GM23338 (cell line): ENCODE measurements at regions not wholly inside any gene's neighbourhood (a gene's known extent, or its start where the extent isn't known, plus 50 kb on each side); places are given as distances from the start of the nearest gene placed in this dataset.

Source experiments
- ATAC-seq: fragments of 200-7000 bp; cut with Tn5 transposase; 3 replicates; pipeline ENCODE4 v1.9.1; 2020
- DNase-seq: peaks from one replicate; pipeline ENCODE4 v3.0.0-alpha.2; 2015; ENCODE audit warnings: low spot score
- H2AFZ ChIP-seq: fragments of 200-600 bp; sonication (generic); 2 replicates; pipeline ENCODE4 v1.8.0; 2016; ENCODE audit warnings: antibody characterized with exemption, mild to moderate bottlenecking, moderate library complexity
- H3F3A ChIP-seq: fragments of 200-600 bp; sonication (generic); replicated peaks from 2 replicates; pipeline ENCODE4 v1.8.0; 2017; ENCODE audit warnings: antibody characterized with exemption, mixed run types, low read depth
- H3K27ac ChIP-seq: fragments of 200-600 bp; sonication (generic); 2 replicates; pipeline ENCODE4 v1.6.1; 2016; ENCODE audit warnings: low read depth
- H3K27me3 ChIP-seq: fragments of 200-600 bp; sonication (generic); 2 replicates; pipeline ENCODE4 v1.8.0; 2016; ENCODE audit warnings: mild to moderate bottlenecking, mixed run types, moderate library complexity; ENCODE audit not compliant: insufficient read depth
- H3K36me3 ChIP-seq: fragments of 200-600 bp; sonication (generic); 2 replicates; pipeline ENCODE4 v1.8.0; 2016; ENCODE audit warnings: mild to moderate bottlenecking; ENCODE audit not compliant: insufficient read depth
- H3K4me1 ChIP-seq: fragments of 200-600 bp; sonication (generic); 2 replicates; pipeline ENCODE4 v1.8.0; 2016; ENCODE audit warnings: mild to moderate bottlenecking, moderate library complexity; ENCODE audit not compliant: insufficient read depth
- H3K4me2 ChIP-seq: fragments of 200-600 bp; sonication (generic); 2 replicates; pipeline ENCODE4 v1.7.1; 2017; ENCODE audit warnings: mixed run types
- H3K4me3 ChIP-seq: fragments of 200-600 bp; sonication (generic); 2 replicates; pipeline ENCODE4 v1.6.1; 2016; ENCODE audit warnings: mixed run types
- H3K79me2 ChIP-seq: fragments of 200-600 bp; sonication (generic); replicated peaks from 2 replicates; pipeline ENCODE4 v1.8.0; 2017; ENCODE audit warnings: mild to moderate bottlenecking; ENCODE audit not compliant: insufficient read depth
- H3K9me2 ChIP-seq: fragments of 200-600 bp; sonication (generic); 2 replicates; pipeline ENCODE4 v1.8.0; 2017; ENCODE audit not compliant: insufficient read depth
- H4K20me1 ChIP-seq: fragments of 200-600 bp; sonication (generic); replicated peaks from 2 replicates; pipeline ENCODE4 v1.8.0; 2017; ENCODE audit warnings: mild to moderate bottlenecking; ENCODE audit not compliant: insufficient read depth
- H3K27ac Mint-ChIP-seq: 2 replicates; pipeline ENCODE4 v1.8.0; 2020; ENCODE audit warnings: inconsistent platforms, mild to moderate bottlenecking, moderate library complexity, mixed read lengths
- H3K27me3 Mint-ChIP-seq: 3 replicates; pipeline ENCODE4 v1.8.0; 2022; ENCODE audit warnings: low read depth, mild to moderate bottlenecking, moderate library complexity, mixed read lengths, inconsistent platforms; ENCODE audit not compliant: insufficient read depth, poor library complexity
- H3K36me3 Mint-ChIP-seq: 3 replicates; pipeline ENCODE4 v1.8.0; 2021; ENCODE audit warnings: low read depth, mild to moderate bottlenecking, inconsistent platforms, moderate library complexity, mixed read lengths
- H3K4me1 Mint-ChIP-seq: 3 replicates; pipeline ENCODE4 v1.8.0; 2020; ENCODE audit warnings: mild to moderate bottlenecking, inconsistent platforms, mixed read lengths
- H3K4me3 Mint-ChIP-seq: 3 replicates; pipeline ENCODE4 v1.8.0; 2021; ENCODE audit warnings: moderate library complexity, mild to moderate bottlenecking, inconsistent platforms, mixed read lengths
- H3K9me3 Mint-ChIP-seq: 3 replicates; pipeline ENCODE4 v1.8.0; 2020; ENCODE audit warnings: moderate library complexity, mild to moderate bottlenecking, inconsistent platforms, mixed read lengths
- CREB1 ChIP-seq: fragments of 250-450 bp; sonication (Bioruptor Pico); IDR thresholded peaks from 2 replicates; pipeline ENCODE4 v1.5.0; 2020; ENCODE audit warnings: low read depth, mild to moderate bottlenecking, moderate library complexity
- EZH2phosphoT487 ChIP-seq: fragments of 200-600 bp; sonication (generic); IDR thresholded peaks from one replicate; pipeline ENCODE4 v1.8.1; 2018; ENCODE audit warnings: antibody characterized with exemption; ENCODE audit not compliant: unreplicated experiment
- NANOG ChIP-seq: IDR thresholded peaks from 2 replicates; pipeline ENCODE4 v1.6.1; 2016; ENCODE audit warnings: antibody characterized with exemption, borderline replicate concordance
- POLR2AphosphoS5 ChIP-seq: IDR thresholded peaks from 2 replicates; pipeline ENCODE4 v1.6.1; 2016; ENCODE audit warnings: antibody characterized with exemption, low read depth
- REST ChIP-seq: IDR thresholded peaks from one replicate; pipeline ENCODE4 v1.6.1; 2018; ENCODE audit warnings: antibody characterized with exemption; ENCODE audit not compliant: unreplicated experiment
- STAT1 ChIP-seq: IDR thresholded peaks from one replicate; pipeline ENCODE4 v1.6.1; 2016; ENCODE audit warnings: antibody characterized with exemption; ENCODE audit not compliant: unreplicated experiment
- TF ChIP-seq, protein P1 (sequence below): fragments of 250-450 bp; sonication (Bioruptor Pico); IDR thresholded peaks from 2 replicates; pipeline ENCODE4 v1.5.0; 2020; ENCODE audit warnings: mild to moderate bottlenecking, moderate library complexity
- TF ChIP-seq, protein P2 (sequence below): IDR thresholded peaks from 2 replicates; pipeline ENCODE4 v1.6.1; 2016; ENCODE audit warnings: antibody characterized with exemption

- Mint-ChIP-seq H3K36me3 (no peaks in the 10 kb centered on the region), H3K27ac (no peak overlapping the region), H3K4me3 (no peak overlapping the region), H3K4me1 (no peaks in the 10 kb centered on the region), H3K9me3 (peaks cover 6% of the 10 kb centered on the region; the same call in 1 of the 3 replicates), H3K27me3 (peaks cover 3% of the 10 kb centered on the region)
- no peaks in the 10 kb centered on the region for H3F3A ChIP-seq
- H3K4me3 ChIP-seq: no peak overlapping the region
- no peak overlapping the region for H3K27ac ChIP-seq
- H3K9me2 ChIP-seq: no peaks in the 10 kb centered on the region
- H4K20me1 ChIP-seq: no peaks in the 10 kb centered on the region
- H3K36me3 ChIP-seq: no peaks in the 10 kb centered on the region
- no peaks in the 10 kb centered on the region for H3K79me2 ChIP-seq
- no peak overlapping the region for H2AFZ ChIP-seq
- H3K4me2 ChIP-seq: no peak overlapping the region
- DNase-seq (no peak), ATAC-seq (no peak)
- TF ChIP-seq CREB1 (CRISPR knock-in tag) (no peak), REST (no peak), NANOG (no peak), STAT1 (no peak), EZH2phosphoT487 (no peak), POLR2AphosphoS5 (no peak)
- TF ChIP-seq, protein P1, sequence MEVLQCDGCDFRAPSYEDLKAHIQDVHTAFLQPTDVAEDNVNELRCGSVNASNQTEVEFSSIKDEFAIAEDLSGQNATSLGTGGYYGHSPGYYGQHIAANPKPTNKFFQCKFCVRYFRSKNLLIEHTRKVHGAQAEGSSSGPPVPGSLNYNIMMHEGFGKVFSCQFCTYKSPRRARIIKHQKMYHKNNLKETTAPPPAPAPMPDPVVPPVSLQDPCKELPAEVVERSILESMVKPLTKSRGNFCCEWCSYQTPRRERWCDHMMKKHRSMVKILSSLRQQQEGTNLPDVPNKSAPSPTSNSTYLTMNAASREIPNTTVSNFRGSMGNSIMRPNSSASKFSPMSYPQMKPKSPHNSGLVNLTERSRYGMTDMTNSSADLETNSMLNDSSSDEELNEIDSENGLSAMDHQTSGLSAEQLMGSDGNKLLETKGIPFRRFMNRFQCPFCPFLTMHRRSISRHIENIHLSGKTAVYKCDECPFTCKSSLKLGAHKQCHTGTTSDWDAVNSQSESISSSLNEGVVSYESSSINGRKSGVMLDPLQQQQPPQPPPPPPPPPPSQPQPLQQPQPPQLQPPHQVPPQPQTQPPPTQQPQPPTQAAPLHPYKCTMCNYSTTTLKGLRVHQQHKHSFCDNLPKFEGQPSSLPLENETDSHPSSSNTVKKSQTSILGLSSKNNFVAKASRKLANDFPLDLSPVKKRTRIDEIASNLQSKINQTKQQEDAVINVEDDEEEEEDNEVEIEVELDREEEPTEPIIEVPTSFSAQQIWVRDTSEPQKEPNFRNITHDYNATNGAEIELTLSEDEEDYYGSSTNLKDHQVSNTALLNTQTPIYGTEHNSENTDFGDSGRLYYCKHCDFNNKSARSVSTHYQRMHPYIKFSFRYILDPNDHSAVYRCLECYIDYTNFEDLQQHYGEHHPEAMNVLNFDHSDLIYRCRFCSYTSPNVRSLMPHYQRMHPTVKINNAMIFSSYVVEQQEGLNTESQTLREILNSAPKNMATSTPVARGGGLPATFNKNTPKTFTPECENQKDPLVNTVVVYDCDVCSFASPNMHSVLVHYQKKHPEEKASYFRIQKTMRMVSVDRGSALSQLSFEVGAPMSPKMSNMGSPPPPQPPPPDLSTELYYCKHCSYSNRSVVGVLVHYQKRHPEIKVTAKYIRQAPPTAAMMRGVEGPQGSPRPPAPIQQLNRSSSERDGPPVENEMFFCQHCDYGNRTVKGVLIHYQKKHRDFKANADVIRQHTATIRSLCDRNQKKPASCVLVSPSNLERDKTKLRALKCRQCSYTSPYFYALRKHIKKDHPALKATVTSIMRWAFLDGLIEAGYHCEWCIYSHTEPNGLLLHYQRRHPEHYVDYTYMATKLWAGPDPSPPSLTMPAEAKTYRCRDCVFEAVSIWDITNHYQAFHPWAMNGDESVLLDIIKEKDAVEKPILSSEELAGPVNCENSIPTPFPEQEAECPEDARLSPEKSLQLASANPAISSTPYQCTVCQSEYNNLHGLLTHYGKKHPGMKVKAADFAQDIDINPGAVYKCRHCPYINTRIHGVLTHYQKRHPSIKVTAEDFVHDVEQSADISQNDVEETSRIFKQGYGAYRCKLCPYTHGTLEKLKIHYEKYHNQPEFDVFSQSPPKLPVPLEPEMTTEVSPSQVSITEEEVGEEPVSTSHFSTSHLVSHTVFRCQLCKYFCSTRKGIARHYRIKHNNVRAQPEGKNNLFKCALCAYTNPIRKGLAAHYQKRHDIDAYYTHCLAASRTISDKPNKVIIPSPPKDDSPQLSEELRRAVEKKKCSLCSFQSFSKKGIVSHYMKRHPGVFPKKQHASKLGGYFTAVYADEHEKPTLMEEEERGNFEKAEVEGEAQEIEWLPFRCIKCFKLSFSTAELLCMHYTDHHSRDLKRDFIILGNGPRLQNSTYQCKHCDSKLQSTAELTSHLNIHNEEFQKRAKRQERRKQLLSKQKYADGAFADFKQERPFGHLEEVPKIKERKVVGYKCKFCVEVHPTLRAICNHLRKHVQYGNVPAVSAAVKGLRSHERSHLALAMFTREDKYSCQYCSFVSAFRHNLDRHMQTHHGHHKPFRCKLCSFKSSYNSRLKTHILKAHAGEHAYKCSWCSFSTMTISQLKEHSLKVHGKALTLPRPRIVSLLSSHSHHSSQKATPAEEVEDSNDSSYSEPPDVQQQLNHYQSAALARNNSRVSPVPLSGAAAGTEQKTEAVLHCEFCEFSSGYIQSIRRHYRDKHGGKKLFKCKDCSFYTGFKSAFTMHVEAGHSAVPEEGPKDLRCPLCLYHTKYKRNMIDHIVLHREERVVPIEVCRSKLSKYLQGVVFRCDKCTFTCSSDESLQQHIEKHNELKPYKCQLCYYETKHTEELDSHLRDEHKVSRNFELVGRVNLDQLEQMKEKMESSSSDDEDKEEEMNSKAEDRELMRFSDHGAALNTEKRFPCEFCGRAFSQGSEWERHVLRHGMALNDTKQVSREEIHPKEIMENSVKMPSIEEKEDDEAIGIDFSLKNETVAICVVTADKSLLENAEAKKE: no peak
- TF ChIP-seq, protein P2, sequence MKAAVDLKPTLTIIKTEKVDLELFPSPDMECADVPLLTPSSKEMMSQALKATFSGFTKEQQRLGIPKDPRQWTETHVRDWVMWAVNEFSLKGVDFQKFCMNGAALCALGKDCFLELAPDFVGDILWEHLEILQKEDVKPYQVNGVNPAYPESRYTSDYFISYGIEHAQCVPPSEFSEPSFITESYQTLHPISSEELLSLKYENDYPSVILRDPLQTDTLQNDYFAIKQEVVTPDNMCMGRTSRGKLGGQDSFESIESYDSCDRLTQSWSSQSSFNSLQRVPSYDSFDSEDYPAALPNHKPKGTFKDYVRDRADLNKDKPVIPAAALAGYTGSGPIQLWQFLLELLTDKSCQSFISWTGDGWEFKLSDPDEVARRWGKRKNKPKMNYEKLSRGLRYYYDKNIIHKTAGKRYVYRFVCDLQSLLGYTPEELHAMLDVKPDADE: no peak
- H3K4me1 ChIP-seq: no peaks in the 10 kb centered on the region
- H3K27me3 ChIP-seq: no peaks in the 10 kb centered on the region
Measured at GRCh38 chr12:90801776-90802175, 153.2 kb downstream of the CCER1 start.
